BJ (cell line): ENCODE measurements at regions not wholly inside any gene's neighbourhood (a gene's known extent, or its start where the extent isn't known, plus 50 kb on each side); places are given as distances from the start of the nearest gene placed in this dataset.

Experiments used
- CTCF ChIA-PET: fragments of 350-600 bp; formaldehyde crosslinking; extraction: SDS; loops from one replicate; lab custom pipeline; 2021; ENCODE audit warnings: antibody characterized with exemption, inconsistent platforms; lab: Yijun Ruan, JAX
- POLR2A ChIA-PET: fragments of 300-600 bp; sonication (Branson Sonifier 250); formaldehyde crosslinking; extraction: SDS; loops from one replicate; lab custom pipeline; 2021; ENCODE audit warnings: antibody characterized with exemption; lab: Charles Lee
- DNase-seq: peaks from one replicate; pipeline ENCODE4 v3.0.0-alpha.2; 2011; ENCODE audit warnings: low read depth
- H3K27me3 ChIP-seq: 2 replicates; pipeline ENCODE4 v1.6.0; 2011; ENCODE audit warnings: low read length; ENCODE audit not compliant: control insufficient read depth, insufficient read depth
- H3K36me3 ChIP-seq: 2 replicates; pipeline ENCODE4 v1.5.1; 2011; ENCODE audit warnings: low read length; ENCODE audit not compliant: control insufficient read depth, insufficient read depth
- H3K4me3 ChIP-seq: 2 replicates; pipeline ENCODE4 v1.5.1; 2011; ENCODE audit warnings: low read depth, mild to moderate bottlenecking, control low read depth, low read length
- CTCF ChIP-seq: IDR thresholded peaks from 2 replicates; pipeline ENCODE4 v1.5.1; 2011; ENCODE audit warnings: low read depth, mild to moderate bottlenecking, control low read depth, inconsistent platforms, low read length, moderate library complexity; ENCODE audit not compliant: insufficient read depth

GRCh38 chr1:230549625-230550024, 92.7 kb upstream of the COG2 start:
- CTCF ChIA-PET: no interaction called here
- no peak for DNase-seq
- H3K36me3 ChIP-seq: no peaks in the 10 kb centered on the region
- POLR2A ChIA-PET: no interaction called here
- no peaks in the 10 kb centered on the region for H3K27me3 ChIP-seq
- no peak overlapping the region for H3K4me3 ChIP-seq
- TF ChIP-seq CTCF: no peak

- Histone ChIP-seq H3K36me3 (no peaks in the 10 kb centered on the region), H3K4me3 (no peak overlapping the region), H3K27me3 (no peaks in the 10 kb centered on the region)
- CTCF ChIA-PET: no interaction called here
- POLR2A ChIA-PET: no interaction called here
- no peak for TF ChIP-seq CTCF
- no peak for DNase-seq
These were observed 93.3 kb upstream of the COG2 start for GRCh38 chr1:230548997-230549396.

- Histone ChIP-seq H3K36me3 (no peaks in the 10 kb centered on the region), H3K4me3 (no peak overlapping the region), H3K27me3 (no peaks in the 10 kb centered on the region)
- POLR2A ChIA-PET: no interaction called here
- TF ChIP-seq CTCF: no peak
- no peak for DNase-seq
- CTCF ChIA-PET: no interaction called here
These were observed 93.9 kb upstream of the COG2 start for GRCh38 chr1:230548357-230548756.

GRCh38 chr1:230545181-230545580, 97.1 kb upstream of the COG2 start:
- no peaks in the 10 kb centered on the region for H3K36me3 ChIP-seq
- no peaks in the 10 kb centered on the region for H3K27me3 ChIP-seq
- no peak for TF ChIP-seq CTCF
- POLR2A ChIA-PET: no interaction called here
- CTCF ChIA-PET: no interaction called here
- DNase-seq: no peak
- H3K4me3 ChIP-seq: no peak overlapping the region

GRCh38 chr1:230544758-230545157, 97.5 kb upstream of the COG2 start:
- ChIA-PET POLR2A (no interaction called here), CTCF (no interaction called here)
- TF ChIP-seq CTCF: no peak
- no peak overlapping the region for H3K4me3 ChIP-seq
- no peaks in the 10 kb centered on the region for H3K36me3 ChIP-seq
- H3K27me3 ChIP-seq: no peaks in the 10 kb centered on the region
- DNase-seq: no peak

- Histone ChIP-seq H3K4me3 (no peak overlapping the region), H3K27me3 (no peaks in the 10 kb centered on the region), H3K36me3 (no peaks in the 10 kb centered on the region)
- ChIA-PET POLR2A (no interaction called here), CTCF (no interaction called here)
- TF ChIP-seq CTCF: no peak
- no peak for DNase-seq
These were observed 99.2 kb upstream of the COG2 start for GRCh38 chr1:230543085-230543484.
